OCI-LY3 (cell line): ENCODE measurements at regions not wholly inside any gene's neighbourhood (a gene's known extent, or its start where the extent isn't known, plus 50 kb on each side); places are given as distances from the start of the nearest gene placed in this dataset.
A peak's percentile ranks its signal among the peaks of the same experiment; 100 is the strongest.

Experiments
- H2AFZ ChIP-seq: fragments of 200-600, 300-600 bp; shearing (Covaris generic); 2 replicates; pipeline ENCODE4 v1.6.0; 2014; ENCODE audit warnings: antibody characterized with exemption, low read depth, low read length
- H3K27ac ChIP-seq: fragments of 200-600, 300-600 bp; sonication (generic); 2 replicates; pipeline ENCODE4 v1.5.1; 2014; ENCODE audit warnings: mild to moderate bottlenecking, low read length, moderate library complexity, mixed read lengths
- H3K27me3 ChIP-seq: fragments of 200-600, 300-600 bp; sonication (generic); 2 replicates; pipeline ENCODE4 v1.6.1; 2014; ENCODE audit warnings: low read depth, low read length, mixed read lengths
- H3K36me3 ChIP-seq: fragments of 200-600, 300-600 bp; sonication (generic); replicated peaks from 2 replicates; pipeline ENCODE3; 2014; ENCODE audit warnings: low read depth, low read length, mixed read lengths
- H3K4me1 ChIP-seq: fragments of 300-600, 200-600 bp; sonication (generic); 2 replicates; pipeline ENCODE4 v1.6.1; 2014; ENCODE audit warnings: low read length, mixed read lengths
- H3K4me2 ChIP-seq: fragments of 200-600, 300-600 bp; sonication (generic); 2 replicates; pipeline ENCODE4 v1.6.1; 2014; ENCODE audit warnings: low read length, mixed read lengths
- H3K4me3 ChIP-seq: fragments of 300-600, 200-600 bp; sonication (generic); 2 replicates; pipeline ENCODE4 v1.5.1; 2014; ENCODE audit warnings: antibody characterized with exemption, mild to moderate bottlenecking, low read length, moderate library complexity
- H3K79me2 ChIP-seq: fragments of 300-600, 200-600 bp; shearing (Covaris generic); 2 replicates; pipeline ENCODE4 v1.6.1; 2014; ENCODE audit warnings: mild to moderate bottlenecking, low read length, mixed read lengths
- H3K9ac ChIP-seq: fragments of 300-600, 200-600 bp; shearing (Covaris generic); 2 replicates; pipeline ENCODE4 v1.6.0; 2014; ENCODE audit warnings: mild to moderate bottlenecking, low read length, moderate library complexity
- H3K9me3 ChIP-seq: fragments of 200-600, 300-600 bp; shearing (Covaris generic); 2 replicates; pipeline ENCODE4 v1.6.1; 2014; ENCODE audit warnings: low read length, mixed read lengths; ENCODE audit not compliant: insufficient read depth
- H4K20me1 ChIP-seq: fragments of 200-600, 300-600 bp; sonication (generic); 2 replicates; pipeline ENCODE4 v1.6.1; 2016; ENCODE audit warnings: low read length, mixed read lengths; ENCODE audit not compliant: insufficient read depth
- CTCF ChIP-seq: fragments of 200-600, 300-600 bp; sonication (generic); IDR thresholded peaks from 2 replicates; pipeline ENCODE4 v1.5.1; 2014; ENCODE audit warnings: antibody characterized with exemption, low read length, low read depth
- EZH2phosphoT487 ChIP-seq: fragments of 200-600 bp; shearing (Covaris generic); IDR thresholded peaks from 2 replicates; pipeline ENCODE4 v1.6.1; 2018; ENCODE audit warnings: antibody characterized with exemption, mixed run types, low read depth

GRCh38 chr4:175536852-175537453 lies 275.1 kb downstream of the GPM6A start:
- H3K9ac ChIP-seq = no peak overlapping the region
- no peaks in the 10 kb centered on the region for H4K20me1 ChIP-seq
- TF ChIP-seq CTCF (peak; percentile 71), EZH2phosphoT487 (no peak)
- H3K4me1 ChIP-seq = no peaks in the 10 kb centered on the region
- no peak overlapping the region for H3K4me3 ChIP-seq
- H3K27ac ChIP-seq = no peak overlapping the region
- no peaks in the 10 kb centered on the region for H3K9me3 ChIP-seq
- H3K36me3 ChIP-seq = no peaks in the 10 kb centered on the region
- H3K79me2 ChIP-seq = no peaks in the 10 kb centered on the region
- no peak overlapping the region for H2AFZ ChIP-seq
- H3K4me2 ChIP-seq = peak overlapping the region; percentile 36
- H3K27me3 ChIP-seq = no peaks in the 10 kb centered on the region

GRCh38 chr4:175539498-175539897 lies 272.6 kb downstream of the GPM6A start:
- no peak overlapping the region for H3K4me3 ChIP-seq
- H3K4me2 ChIP-seq = no peak overlapping the region
- no peak overlapping the region for H3K9ac ChIP-seq
- no peaks in the 10 kb centered on the region for H3K27me3 ChIP-seq
- H4K20me1 ChIP-seq = no peaks in the 10 kb centered on the region
- no peak for TF ChIP-seq CTCF
- no peak for TF ChIP-seq EZH2phosphoT487
- H2AFZ ChIP-seq = no peak overlapping the region
- H3K9me3 ChIP-seq = no peaks in the 10 kb centered on the region
- no peaks in the 10 kb centered on the region for H3K36me3 ChIP-seq
- H3K4me1 ChIP-seq = no peaks in the 10 kb centered on the region
- no peak overlapping the region for H3K27ac ChIP-seq
- no peaks in the 10 kb centered on the region for H3K79me2 ChIP-seq

- Histone ChIP-seq H3K79me2 (no peaks in the 10 kb centered on the region), H3K4me1 (no peaks in the 10 kb centered on the region), H3K4me3 (no peak overlapping the region), H2AFZ (no peak overlapping the region), H3K4me2 (no peak overlapping the region), H3K9ac (no peak overlapping the region), H4K20me1 (no peaks in the 10 kb centered on the region), H3K27me3 (no peaks in the 10 kb centered on the region), H3K27ac (no peak overlapping the region), H3K36me3 (no peaks in the 10 kb centered on the region), H3K9me3 (no peaks in the 10 kb centered on the region)
- TF ChIP-seq CTCF = no peak
- no peak for TF ChIP-seq EZH2phosphoT487
These were observed 271.9 kb downstream of the GPM6A start for GRCh38 chr4:175540151-175540550.

GRCh38 chr4:175540732-175541131 lies 271.3 kb downstream of the GPM6A start:
- Histone ChIP-seq H3K79me2 (no peaks in the 10 kb centered on the region), H3K4me3 (no peak overlapping the region), H3K9me3 (no peaks in the 10 kb centered on the region), H3K27ac (no peak overlapping the region), H3K4me2 (no peak overlapping the region), H4K20me1 (no peaks in the 10 kb centered on the region), H3K4me1 (no peaks in the 10 kb centered on the region), H2AFZ (no peak overlapping the region), H3K27me3 (no peaks in the 10 kb centered on the region), H3K9ac (no peak overlapping the region), H3K36me3 (no peaks in the 10 kb centered on the region)
- no peak for TF ChIP-seq CTCF
- no peak for TF ChIP-seq EZH2phosphoT487
